ENCODE measurements at regions not wholly inside any gene's neighbourhood (a gene's known extent, or its start where the extent isn't known, plus 50 kb on each side); places are given as distances from the start of the nearest gene placed in this dataset.

DNA sequence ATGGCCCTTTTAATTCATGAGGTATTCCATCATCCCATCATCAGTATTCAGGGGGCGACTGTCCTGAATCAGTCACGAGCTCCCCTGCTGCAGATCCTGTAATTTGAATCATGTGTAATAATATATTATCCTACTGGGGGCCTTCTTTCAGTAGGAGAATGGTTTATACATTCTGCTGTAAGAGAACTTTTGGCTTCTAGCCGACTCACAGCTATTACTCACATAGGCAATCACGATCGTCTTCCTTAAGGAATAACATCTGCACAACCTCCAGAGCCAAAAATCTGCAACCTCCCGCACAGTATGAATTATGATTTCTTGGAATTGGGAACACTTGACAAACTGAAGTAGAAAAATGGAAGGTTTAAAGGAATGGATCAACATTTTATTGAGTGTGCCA lies 343.0 kb downstream of the USP25 start:
- peak; percentile 58 for DNase-seq (ENCODE audit: low read depth)

DNA sequence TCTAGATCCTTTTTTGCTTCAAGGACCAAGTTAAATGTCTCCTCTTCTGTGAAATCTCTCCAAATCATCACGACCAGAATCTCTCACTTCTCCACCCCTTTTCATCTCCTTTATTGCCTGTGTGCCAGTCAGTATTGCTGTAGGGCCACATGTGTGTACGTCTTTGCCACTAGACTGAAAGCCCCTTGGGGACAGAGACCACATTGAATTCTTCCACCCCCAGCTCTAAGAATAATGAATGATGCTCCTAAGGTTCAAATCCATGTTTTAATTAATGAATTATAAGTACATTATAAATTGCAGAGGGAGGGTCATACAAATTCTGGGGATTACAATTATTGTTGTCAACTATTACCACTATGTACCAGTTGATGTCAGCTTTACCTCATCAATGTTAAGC lies 343.8 kb downstream of the USP25 start:
- no peak for DNase-seq (ENCODE audit: low read depth)

DNA sequence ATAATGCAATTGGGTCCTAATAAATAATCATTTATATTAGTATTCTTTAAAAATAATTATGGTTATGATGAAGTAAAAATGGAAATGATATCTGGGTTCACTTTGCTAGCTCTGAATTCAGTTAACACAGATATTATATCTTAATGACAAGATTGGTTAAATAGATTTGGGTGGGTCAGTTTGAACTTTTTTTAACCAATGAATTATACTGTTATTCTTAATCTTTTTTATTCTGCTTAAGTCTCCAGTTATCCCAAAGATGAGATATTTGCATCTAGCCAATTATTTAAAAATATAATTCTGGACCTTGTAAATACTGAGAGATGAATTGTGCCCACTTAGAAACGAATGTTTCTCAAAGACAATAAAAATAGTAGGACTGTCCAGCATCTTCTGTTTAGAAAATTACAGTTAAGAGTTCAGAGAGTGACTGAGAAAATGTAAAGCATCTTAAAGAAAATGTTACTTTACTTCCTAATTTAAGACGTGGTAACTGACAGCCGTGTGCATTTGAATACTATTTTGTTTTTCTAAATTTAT lies 345.2 kb downstream of the USP25 start:
- DNase-seq (ENCODE audit: low read depth): no peak

DNA sequence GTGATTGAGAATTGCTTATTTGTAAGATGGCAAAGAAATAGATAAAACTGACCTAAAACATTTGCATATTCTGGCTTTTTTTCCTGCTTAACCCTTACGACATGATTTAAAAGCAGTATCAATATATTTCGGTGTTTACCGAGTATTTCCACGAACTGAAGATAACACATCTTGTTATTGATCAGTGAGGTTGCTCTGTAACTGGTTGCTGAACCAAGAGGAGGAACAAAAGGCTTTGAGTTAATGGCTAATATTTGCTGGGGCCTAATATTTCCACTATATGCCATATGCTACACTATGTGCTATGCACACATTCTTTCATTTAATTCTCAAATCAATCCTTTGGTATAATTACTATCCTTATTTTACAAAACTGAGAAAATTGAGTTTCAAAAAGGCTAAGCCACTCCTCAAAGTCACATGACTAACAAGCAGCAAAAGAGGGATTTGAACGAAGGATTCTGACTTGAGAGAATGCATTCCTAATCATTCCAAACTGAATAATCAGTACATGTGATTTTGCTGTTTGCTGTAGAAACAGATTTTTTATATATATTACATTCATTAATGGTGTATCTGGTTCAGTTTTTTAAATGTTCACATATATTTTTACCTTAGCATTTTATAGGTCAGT lies 346.0 kb downstream of the USP25 start:
- DNase-seq (ENCODE audit: low read depth): no peak

DNA sequence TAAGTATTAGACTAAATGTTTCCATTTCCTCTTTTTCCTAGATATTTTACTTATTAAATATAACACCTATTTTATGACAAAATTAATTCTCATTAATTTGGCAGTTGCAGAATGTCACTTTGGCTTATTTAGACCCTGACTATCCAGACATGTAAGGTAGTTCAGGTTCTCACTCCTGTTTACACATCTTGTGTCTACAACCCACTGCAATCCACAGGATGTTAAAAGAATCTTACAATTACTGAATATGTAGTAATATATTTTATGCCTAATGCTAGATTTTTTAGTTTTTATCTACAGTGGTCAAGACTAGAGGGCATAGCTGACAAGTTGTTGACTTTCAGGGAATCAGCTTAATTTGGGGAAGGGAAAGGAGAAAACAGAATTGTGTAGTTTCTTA lies 346.7 kb downstream of the USP25 start:
- no peak for DNase-seq (ENCODE audit: low read depth)

DNA sequence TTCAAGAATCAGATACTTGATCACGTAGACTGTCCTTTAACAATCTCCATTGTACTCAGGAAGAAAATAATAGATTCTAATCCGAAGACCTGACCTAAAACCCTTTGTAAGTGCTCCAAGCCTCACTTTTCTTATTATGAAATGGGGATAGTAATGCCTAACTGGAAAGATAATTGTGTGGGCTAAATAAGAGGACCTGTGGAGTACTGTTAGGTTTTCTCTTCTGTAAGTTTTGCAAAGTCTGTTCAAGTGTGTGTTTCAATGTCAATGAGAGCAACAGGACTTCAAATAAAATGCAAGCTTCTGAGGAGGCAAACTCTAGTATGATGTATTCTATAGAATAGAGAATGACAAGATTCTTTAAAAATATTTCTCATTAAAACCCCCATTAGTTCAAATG lies 348.6 kb downstream of the USP25 start:
- no peak for DNase-seq (ENCODE audit: low read depth)

DNA sequence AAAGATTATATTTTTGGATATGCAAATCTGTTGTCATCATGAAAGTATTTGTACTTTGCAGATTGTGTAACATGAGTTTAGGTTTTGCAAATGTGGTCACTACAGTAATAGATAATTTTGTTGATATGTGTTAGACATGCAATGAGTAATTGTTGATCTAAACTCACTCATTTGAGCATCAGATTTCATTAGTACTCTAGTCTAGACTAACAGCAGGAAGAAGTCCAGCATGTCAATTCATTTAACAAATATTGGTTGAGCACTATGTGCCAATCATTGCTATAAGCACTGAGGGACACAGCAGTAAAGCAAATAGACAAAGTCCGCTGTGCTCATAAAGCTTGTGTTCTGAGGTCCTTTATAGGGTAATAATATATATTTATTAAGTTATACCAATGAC lies 350.0 kb downstream of the USP25 start:
- peak; percentile 22 for DNase-seq (ENCODE audit: low read depth)

DNA sequence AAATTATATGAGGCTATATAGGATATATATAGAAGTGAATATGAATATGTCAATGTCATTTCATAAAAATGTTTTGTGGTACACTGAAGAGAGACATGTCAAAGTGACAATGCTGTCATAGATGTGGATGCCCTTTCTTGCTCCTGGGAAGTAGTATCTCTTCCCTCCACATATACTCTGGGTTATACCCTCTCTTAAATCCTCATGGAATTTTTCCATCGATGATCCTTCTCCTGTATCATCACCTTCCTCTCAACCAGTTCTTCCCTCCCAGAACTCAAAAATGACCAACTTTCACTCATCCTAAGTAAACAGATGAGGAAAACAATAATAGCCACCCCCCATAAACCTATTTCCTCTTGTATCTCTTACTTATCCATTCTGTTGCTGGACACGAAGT lies 351.5 kb downstream of the USP25 start:
- DNase-seq (ENCODE audit: low read depth): no peak

DNA sequence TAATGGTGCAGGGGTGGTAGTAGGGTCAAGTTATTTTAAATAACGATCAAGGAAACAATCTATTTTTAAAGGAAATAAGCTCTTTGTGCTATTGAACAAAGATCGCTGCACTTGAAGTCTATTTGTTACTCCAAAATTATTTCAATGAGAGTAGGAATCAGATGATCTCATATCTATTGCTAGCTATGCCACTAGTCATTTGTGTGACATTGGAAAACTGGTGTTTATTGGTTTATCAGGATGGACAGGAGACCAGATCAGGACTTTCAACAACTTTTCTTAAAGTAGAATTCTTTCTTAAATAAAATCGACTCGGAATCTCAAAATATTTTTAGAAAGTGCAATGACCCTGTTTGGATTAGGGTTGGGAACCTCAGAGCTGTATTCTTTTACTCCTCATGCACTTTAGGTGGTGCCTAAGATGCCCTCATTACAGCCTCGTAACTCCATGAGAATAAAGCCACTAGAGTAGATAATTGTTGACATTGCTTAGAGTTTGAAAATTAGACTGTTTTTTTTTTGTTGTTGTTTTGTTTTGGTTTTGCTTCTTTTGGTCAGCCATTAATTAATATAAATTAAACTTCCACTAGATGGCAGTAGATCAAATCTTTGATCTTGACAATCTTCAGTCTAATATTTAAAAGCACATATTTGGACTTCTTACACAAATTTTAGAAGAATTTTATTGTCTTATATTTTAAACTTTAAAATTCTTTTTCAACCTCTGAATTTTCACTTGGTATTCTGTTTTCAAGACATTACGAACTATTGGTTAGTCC lies 352.4 kb downstream of the USP25 start:
- DNase-seq (ENCODE audit: low read depth): peak; percentile 23

DNA sequence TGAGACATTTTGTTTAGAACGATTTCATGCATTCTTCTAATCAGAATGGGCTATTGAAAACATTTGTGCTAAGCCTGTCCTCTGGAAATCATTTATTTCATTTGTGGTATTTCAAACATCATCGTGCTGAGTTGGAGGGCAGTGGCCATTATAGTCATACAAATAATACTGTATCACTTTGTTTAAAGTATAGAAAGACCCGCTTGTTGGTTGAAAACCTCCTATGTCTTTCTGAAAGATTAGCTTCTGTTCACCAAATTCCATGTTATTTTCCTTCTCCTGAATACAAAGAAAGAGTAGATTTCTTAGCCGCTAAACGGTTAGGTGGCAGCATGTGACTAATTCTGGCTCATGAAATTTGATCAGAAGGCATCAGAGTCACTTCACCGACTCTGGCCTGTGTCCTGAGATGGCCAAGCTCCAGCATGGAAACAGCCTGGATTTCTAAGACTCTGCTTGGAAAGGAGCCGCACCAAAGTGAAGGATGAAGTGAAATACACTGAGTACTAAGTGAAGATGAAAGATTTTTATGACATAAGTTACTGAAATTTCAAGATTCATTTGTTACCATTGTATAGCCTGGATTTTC lies 355.1 kb downstream of the USP25 start:
- peak; percentile 52 for DNase-seq (ENCODE audit: low read depth)

DNA sequence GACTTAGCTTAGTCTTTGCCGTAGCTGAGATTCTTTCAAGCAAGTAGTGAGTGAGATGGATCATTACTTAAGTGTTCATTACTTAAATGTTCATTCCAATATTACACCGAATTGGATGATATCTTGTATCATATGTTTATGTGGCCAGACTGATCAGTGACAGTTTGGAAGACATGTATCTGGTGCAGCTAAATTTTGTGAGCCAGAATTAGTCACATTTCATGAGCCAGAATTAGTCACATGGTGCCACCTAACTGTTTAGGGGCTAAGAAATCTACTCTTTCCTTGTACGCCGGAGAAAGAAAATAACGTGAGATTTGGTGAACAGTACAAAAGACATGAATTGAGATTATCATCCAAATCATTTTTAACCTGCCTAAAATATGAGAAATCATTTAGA lies 355.6 kb downstream of the USP25 start:
- DNase-seq (ENCODE audit: low read depth): no peak

DNA sequence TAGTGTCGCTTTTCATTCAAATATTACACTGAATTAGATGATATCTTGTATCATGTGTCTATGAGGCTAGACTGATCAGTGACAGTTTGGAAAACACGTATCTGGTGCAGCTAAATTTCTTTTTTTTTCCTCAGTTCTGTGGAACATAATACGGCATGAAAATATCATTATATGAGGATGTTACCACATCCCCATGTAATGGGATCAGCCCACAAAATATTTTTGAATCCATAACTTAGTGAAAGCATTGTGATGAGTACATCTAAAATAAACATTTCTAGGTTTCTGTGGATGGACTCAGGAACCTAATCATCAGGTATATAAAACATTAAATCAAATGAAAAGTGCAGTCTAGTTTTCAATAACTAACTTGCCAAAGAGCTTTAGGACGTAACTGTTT lies 356.3 kb downstream of the USP25 start:
- no peak for DNase-seq (ENCODE audit: low read depth)

DNA sequence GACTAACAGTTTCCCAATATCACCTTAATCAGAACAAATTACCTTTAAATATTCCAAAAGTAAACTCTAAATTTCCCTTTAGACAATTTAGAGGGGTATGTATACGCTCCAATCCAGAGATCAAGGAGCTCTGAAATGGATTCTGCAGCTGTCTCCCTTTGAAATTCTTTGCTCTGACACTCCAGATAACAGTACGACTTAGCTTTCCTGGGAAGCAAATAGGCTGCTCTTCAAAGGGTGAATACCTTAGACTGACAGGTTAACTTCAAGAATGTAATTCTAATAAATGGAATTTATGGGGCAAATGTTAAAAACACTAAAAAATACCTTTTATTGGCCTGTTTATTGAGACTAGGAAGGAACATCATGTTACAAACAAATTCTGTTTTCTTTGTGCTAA lies 357.2 kb downstream of the USP25 start:
- no peak for DNase-seq (ENCODE audit: low read depth)

DNA sequence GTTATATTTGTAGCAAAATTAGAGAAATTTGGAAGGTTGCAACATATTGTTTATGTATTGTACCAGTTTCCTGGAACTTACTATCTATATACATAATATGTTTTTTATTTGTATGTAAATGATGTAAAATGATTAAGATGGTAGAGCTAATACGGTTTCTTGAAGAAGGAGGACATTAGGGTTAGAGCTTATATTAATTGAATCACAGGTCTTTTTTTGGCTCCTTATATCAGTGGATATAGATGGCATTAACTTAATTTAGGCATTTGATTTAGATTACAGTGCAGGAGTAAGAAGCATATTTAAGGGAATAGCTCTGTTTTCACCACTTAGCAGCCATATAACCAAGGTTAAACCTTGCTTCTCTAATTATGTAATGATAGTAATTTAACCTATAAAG lies 357.7 kb downstream of the USP25 start:
- DNase-seq (ENCODE audit: low read depth): no peak

DNA sequence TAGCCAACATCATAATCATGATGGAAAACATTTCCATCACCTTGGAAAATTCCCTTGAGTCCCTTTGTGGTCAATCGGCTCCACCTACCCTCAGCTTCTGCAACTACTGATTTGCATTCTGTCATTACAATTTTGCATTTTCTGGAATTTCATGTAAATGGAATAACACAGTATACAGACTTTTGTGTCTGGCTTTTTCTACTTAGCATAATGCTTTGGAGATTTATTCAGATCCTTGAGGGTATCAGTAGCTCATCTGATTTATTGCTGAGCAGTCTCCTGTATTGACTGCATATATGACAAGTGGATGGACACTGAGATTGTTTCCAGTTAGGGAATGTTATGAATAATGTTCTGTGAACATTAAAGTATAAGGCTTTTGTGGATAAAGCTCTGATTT lies 358.3 kb downstream of the USP25 start:
- no peak for DNase-seq (ENCODE audit: low read depth)

DNA sequence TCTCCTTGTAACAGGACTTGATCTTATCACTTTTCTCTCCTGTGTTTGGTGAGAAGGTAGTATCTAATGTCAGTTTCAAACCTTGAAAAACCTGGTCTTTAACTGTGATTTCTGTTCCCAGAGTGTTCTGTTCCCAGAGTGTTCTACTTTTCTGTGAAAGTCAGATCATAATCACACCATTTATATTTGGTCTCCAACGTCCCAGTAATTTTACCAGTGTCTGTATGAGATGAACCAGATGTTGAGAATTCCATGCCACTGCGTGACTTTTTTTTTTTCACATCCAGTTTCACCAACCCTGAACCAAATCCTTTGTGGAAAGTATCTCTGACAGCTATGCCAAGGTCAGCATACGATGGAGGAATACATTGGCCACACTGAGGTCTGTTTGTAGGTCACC lies 365.2 kb downstream of the USP25 start:
- DNase-seq (ENCODE audit: low read depth): no peak

DNA sequence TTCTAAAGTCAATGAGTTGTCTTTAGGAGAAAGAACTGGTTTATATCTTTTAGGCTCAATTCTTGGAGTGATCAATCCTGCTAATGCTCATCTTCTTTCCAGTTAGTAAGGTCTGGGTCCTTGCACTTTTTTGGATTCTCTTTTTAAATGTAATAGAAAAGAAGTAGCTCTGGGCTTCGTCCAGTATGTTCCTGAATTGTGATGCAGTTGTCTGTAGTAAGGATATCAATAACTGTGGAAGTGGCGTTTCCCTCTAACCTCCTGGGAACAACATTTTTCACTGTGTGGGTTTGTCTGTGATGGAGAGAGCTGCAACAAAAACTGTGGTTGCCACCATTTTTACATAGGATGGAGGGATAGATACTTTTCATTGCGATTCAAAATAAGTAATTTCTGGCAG lies 367.2 kb downstream of the USP25 start:
- DNase-seq (ENCODE audit: low read depth): no peak

DNA sequence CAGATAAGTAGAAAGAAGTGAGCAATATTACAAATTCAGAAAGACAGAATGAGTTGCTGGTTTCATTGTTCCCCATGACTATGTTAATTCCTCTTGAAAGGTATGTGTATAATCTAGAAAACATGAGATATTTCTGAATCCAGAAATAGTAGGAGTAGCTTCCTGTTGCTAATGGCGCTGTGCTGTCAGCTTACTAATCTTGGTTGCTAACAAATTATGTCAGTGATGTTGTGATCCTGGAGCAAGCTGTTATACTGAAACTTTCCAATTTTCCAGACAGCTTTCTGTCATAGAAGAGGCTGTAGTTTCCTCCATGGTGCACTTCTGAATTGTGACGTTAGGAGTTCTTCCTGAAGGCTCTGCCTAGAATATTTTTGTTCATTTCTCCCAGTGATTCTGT lies 372.3 kb downstream of the USP25 start:
- no peak for DNase-seq (ENCODE audit: low read depth)

DNA sequence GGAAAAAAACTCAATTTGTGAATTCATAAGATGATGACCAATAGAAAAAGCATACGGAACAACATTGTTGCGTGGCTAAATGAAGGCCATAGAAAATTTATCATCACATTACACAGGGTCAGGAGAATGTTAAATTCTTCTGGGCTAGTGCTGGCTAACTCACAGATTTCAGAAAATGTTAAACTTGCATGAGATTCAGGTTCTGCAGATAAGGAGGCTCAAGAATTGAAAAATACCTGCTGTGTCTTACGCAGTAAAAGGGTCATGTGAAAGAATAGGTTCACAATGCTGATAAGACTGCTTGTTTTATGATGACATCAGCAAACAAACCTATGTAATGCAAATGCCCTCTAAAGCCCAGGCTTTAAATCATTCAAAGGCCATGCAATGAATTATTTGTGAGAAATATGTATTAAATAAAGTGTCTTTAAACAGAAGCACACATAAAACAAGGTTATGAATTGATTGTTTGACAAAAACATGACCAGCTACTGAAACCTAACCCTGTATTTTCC lies 378.8 kb downstream of the USP25 start:
- no peak for DNase-seq (ENCODE audit: low read depth)

DNA sequence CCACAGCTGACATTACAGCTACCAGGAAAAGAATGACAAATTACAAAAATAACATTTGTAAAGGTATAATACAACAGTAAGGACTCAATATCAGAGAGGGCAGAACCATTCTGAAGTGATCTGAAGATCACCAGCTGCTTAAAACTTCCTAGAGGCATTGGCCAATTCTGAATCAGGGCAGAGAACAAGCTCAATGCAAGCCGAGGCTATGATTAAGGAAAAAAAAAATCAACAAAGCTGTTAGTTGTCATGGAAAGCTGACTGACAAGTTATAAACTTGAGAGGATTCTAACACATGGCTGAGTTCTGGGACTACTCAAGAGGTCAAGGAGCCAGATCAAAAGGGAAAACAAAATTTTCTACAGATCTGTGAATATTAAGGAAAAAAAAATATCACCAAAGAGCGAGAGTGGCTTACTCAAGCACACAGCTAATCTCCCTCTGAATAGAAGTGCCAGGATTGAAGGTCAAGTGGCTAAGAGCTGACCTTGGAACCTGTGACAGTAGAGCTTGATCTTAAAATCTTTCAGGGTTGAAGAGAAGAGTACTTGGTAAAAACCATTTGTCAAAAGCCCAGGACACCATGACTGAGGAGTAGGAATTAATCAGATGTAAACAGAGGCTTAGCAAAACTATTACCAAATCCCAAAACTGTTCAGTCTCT lies 383.4 kb downstream of the USP25 start:
- peak; percentile 0 for DNase-seq (ENCODE audit: low read depth)

DNA sequence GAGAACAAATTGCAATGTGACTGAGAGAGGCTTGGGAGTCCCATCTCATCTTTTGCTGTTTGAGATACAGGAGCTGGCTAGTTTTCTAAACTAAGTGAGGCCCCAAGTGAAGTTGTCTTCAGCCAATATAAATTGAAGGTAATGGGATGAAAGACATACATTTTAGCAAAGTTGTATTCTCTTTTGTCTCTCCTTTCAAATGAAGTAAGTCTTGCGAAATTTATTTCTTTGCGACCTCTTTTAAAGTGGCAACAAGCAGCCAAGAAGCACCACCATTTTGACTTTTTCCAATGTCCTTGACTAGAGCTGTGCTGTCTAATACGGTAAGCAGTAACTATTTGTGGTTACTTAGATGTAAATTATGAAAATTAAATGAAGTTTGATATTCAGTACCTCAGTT lies 385.7 kb downstream of the USP25 start:
- no peak for DNase-seq (ENCODE audit: low read depth)

DNA sequence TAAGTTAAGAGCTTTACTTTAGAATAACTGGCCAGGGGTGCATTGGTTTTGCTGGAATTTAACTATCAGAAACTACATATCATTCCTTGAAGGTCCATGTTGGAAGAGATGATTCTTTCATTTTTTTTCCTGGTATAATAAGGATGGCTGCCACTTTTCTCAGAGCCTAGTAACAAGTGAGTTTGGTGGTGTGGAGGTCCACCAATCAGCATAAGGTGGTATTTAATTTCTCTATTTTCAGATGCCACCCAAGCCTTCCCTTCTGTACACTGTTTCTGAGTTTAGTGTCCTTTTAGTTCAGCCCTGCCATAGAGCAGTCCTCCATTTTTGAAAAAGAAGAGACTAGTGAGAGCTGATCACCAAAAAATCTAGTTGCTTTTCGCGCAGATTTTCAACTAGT lies 386.3 kb downstream of the USP25 start:
- DNase-seq (ENCODE audit: low read depth): no peak

DNA sequence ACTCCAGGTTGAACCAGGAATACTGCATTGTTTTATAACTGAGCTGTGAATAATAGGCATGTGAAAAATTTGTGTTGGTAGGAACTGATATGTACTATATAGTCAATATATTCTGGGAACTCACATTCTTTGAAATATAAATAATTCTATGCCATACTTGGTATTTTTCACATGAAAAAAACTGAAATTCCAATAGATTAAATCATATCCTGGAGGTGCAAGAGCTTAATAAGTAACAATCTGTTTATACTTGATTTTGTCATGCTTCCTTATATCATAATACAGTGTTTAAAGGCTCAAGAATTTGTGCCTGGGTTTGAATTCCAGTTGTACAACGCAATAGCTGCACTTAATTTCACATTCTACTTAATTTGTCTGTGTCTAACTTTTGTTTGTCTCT lies 387.0 kb downstream of the USP25 start:
- DNase-seq (ENCODE audit: low read depth): peak; percentile 81
